ENCODE measurements at regions not wholly inside any gene's neighbourhood (a gene's known extent, or its start where the extent isn't known, plus 50 kb on each side); places are given as distances from the start of the nearest gene placed in this dataset.

DNA sequence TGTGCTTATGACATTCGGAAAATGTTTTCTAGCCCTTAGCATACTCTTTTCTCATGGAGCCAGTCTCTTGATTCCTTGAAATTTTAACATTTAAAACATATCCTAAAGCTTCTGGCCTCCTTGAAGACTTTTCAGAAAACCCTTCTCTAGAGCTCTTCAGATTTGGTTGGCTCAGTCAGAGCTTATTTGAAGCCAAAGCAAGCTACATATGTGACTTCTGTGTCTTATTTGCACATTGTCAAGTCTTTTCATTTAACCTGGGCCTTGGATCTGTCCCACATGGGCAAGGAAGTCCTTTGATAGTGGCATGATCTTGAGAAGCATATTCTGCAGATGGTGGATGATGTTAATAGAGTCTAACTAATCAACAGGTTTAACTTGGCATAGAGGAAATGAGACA lies 116.5 kb downstream of the LACC1 start (continued):
- no peak for TF ChIP-seq TCF12 (IDR thresholded peaks at IDR 0.05; ENCODE audit: low read depth, low read length)
- no peak for TF ChIP-seq EP300 (IDR thresholded peaks at IDR 0.05; ENCODE audit: borderline replicate concordance in 1 of 2, low read depth in 2 of 2, low read length in 2 of 2)
- no peak for TF ChIP-seq SIN3A (conservative IDR thresholded peaks at IDR 0.05 in 1 of 2, IDR thresholded peaks at IDR 0.05 in 1 of 2; ENCODE audit: low read depth in 1 of 2, low read length in 2 of 2)
- TF ChIP-seq, protein P1, sequence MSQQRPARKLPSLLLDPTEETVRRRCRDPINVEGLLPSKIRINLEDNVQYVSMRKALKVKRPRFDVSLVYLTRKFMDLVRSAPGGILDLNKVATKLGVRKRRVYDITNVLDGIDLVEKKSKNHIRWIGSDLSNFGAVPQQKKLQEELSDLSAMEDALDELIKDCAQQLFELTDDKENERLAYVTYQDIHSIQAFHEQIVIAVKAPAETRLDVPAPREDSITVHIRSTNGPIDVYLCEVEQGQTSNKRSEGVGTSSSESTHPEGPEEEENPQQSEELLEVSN (IDR thresholded peaks at IDR 0.05) = no peak
